ENCODE measurements at regions not wholly inside any gene's neighbourhood (a gene's known extent, or its start where the extent isn't known, plus 50 kb on each side); places are given as distances from the start of the nearest gene placed in this dataset.
"Not testable (repeated sequence)": the region's sequence is repeated elsewhere in the genome, so short reads cannot be mapped to it uniquely, and the experiment has no call there.

DNA sequence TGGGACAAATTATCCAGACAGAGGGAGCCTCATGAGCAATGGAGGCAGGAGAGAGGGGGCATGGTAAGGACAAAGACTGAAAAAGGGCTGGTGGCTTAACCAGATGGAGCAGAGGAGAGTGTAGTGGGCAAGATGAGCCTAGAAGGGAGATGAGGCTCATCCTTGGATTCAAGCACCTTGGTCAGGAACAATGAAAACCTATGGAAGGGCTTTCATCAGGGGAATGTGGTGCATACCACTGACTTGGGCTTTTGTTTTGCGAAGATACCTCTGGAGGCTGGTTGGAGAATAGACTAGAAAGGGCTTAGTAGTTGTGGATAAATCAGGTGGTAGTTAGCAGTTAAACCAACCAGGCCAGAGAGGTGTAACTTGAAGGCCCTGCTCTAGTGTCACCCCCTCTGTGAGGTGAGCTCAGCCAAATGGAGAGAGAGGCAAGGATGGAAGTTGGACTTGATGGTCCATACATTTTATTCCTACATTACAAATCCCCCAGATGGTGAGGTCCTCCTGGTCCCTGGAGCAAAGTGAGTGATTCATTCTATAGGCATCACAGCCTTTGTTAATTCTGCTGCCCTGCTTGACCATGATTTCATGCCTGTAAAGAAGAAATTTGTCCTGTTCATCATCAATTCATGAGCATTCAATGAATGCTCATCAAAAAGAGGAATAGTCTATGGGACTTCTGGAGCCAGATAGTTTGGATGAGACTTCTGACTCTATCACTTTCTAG lies 264.8 kb upstream of the IGFBP7 start:
- DNase-seq: no peak

DNA sequence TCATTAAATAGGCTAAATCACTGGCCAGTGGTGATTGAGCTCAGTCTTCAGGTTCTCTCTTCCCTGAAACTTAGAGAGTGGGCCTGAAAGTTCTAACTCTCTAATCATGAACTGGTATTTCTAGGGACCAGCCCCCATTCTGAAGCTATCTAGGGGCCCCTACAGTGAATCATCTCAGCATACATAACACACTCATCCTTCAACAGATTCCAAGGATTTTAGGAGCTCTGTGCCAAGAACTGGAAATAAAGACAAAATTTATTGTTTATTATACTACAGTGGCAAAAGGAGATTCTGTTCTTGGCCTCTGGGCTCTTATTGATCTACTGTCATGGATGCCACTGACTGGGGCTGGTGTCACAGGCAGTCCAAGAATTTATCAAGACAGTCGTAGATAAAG lies 263.8 kb upstream of the IGFBP7 start:
- DNase-seq: no peak

DNA sequence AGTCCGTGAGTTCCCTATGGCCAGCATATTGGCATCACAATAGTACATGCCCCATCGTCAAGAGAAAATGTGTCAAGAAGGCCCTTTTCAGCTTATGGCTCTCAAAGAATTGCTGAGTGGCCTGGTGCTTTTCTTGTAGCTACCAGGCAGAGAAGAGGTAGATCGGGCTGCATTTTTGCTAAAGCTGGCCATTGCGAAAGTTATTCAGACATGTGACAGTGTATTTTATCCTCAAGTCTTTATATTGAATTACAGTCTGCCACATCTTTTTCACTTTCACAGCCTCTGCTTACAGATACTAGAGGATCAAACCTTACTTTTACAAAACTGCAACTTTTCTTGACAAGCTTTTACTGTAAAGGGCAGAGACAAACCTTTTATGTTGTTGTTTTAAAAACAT lies 261.5 kb upstream of the IGFBP7 start:
- no peak for DNase-seq

DNA sequence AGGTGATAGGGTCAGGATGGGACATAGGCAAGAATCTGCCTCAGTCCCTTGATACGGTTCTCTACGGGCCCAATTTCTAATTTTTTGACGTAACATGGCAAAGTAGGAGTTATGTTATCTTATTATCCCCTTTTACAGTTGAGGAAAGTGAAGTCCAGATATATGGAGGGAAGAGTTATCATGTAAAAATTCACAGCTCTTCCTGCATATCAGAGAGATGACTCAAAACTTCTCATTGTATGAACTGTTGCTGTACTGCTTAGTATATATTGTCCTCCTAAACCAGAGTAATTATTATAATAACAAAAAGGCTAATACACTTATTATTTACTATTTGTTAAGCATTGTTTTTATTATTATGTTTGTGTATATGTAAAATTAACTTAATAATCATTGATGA lies 260.5 kb upstream of the IGFBP7 start:
- DNase-seq: no peak

DNA sequence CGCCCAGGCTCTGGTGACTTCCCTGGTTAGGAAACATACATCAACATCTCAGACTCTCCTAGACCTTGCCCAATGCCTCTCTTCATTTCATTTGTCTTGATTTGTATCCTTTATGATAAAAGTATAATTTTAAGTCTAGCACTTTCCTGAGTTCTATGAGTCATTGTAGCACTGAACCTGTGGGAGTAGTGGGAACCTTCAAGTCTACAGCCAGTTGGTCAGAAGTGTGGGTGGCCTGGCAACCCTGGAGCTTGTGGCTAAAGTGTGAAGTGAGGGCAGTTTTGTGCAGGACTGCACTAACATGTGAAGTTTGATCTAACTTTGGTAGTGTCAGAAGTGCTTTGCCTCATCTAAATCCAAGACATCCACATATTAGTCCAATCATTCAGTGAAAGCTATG lies 259.3 kb upstream of the IGFBP7 start:
- no peak for DNase-seq

DNA sequence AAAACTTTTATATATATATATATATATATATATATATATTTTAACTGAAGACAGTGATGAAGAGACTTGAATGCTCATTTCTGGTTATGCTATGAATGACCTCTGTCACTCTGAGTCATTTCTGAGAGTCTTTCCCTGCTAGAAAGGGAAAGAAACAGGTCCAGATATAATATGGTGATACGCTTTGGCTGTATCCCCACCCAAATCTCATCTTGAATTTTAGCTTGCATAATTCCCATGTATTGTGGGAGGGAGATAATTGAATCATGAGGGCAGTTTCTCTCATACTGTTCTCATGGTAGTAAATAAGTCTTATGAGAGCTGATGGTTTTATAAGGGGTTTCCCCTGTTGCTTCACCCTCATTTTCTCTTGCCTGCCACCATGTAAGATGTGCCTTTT lies 254.1 kb upstream of the IGFBP7 start:
- no peak for DNase-seq

DNA sequence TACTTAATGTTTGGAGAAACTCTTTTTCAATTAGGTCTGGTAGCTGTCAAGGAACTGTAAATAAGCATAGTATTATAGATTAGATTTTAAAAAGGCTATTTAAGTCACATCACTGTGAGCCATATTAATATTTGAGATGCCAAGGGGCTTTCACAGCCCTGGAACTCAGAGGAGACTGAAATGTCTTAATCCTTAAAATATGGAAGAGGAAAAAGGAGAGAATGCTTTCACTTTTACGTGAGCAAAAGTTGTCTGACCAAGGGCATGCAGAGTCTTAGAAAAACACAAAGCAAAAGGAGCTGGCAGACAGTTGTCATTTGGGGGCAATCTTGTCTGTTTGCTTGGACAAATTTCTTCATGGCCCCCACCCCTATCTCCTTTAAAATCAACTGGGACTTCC lies 253.2 kb upstream of the IGFBP7 start:
- DNase-seq: no peak

DNA sequence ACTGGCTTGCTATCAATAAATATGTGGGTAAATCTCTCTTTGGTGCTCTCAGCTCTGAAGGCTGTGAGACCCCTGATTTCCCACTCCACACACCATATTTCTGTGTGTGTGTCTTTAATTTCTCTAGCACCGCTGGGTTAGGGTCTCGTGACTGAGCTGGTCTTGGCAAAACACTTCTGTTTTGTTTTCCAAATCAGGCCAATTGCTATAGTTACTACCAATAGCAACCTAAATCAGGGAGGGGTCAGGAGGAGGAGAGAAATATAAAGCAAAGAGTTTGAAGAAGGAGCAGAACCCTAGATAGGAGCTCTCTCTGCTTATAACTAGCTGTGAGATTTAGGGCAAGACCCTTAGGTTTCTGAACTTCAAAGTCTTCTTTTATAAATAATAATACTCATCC lies 250.5 kb upstream of the IGFBP7 start:
- no peak for DNase-seq

DNA sequence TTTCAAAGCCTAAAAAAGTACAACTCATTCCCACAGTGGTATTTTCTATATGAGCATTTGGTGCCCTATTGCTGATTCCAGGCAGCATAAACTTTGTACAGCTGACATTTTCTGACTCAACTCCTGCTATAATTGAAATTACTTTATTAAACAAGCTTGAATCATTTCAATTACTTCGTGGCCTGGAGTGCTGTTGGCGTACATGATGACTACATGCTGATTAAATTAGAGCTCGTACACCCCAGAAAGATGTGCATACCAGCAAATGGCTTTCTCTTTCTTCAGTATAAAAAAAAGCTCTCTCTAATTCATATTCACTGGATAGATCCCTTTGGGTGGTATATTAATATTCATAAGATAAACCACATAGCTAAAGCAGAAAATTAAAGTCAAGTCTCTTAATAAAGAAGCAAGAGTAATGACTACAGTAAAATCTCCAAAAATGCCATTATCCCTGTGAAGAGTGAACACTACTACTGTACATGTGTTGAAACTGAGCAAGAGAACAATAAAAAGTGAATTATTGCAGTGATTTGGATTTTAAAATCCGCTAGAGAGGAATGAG lies 245.0 kb upstream of the IGFBP7 start:
- no peak for DNase-seq

DNA sequence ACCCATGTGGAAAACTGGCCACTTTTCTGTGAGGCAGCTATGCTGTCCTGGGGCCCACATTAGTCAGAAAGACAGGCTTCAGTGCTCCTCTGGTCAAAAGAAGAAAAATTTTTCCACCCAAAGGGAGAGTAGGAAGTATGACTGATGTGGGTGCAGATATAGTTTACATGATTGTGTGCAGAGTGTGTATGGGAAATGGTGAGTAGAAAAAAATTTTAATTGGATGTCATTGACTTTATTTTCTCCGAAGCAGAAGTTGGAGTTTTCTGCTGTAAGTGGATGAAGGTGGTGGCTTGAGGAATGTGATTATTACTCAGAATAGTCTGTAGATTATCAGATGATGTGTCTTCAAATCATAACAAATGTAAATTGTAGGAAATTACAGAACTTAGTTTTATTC lies 241.5 kb upstream of the IGFBP7 start:
- DNase-seq: no peak

DNA sequence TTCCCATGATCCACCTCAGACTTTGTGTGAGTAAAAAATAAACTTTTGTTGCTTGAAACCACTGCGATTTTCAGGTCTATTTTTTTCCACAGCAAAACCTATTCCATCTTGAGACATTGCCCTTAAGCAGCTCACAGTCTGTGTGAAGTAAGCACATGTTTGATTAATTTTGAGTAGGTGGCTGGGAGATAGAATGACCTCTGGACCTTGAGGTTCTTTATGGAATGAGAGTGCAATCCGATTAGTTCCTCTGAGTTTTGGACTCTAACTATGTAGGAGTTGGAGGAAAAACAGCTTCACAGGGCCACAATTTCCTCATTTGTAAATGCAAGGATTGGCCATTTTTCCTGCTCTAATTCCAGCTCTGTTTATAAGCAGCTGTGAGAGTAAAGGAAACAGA lies 234.1 kb upstream of the IGFBP7 start:
- DNase-seq: no peak

DNA sequence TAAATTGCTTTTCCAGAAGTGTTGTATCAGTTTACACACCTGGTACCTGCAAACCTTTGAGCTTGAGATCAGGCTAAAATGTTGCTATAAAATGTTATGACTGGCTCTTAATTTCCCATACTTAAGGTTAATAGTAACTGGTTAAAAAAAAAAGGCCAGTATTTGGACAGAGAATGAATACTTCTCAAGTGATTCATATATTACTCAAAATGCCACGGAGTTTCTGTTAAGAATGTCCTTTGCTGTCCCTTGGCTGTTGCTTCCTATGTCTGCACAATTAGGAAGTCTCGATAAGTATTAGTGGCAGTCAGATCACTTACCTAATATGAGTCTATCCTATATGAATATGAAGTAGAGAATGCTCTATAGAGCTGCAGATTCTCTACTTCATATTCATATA lies 232.2 kb upstream of the IGFBP7 start:
- DNase-seq: no peak

DNA sequence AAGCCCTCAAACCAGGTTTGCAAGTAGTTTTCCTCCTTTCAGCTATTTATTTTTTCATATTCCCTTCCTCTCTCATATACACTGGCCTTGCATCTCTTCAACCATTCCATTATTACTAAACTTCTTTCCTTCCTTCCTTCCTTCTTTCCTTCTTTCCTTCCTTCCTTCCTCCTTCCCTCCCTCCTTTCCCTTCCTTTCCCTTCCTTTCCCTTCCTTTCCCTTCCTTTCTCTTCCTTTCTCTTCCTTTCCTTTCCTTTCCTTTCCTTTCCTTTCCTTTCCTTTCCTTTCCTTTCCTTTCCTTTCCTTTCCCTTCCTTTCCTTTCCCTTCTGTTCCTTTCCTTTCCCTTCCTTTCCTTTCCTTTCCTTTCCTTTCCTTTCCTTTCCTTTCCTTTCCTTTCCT lies 228.7 kb upstream of the IGFBP7 start:
- not testable (repeated sequence) for DNase-seq

DNA sequence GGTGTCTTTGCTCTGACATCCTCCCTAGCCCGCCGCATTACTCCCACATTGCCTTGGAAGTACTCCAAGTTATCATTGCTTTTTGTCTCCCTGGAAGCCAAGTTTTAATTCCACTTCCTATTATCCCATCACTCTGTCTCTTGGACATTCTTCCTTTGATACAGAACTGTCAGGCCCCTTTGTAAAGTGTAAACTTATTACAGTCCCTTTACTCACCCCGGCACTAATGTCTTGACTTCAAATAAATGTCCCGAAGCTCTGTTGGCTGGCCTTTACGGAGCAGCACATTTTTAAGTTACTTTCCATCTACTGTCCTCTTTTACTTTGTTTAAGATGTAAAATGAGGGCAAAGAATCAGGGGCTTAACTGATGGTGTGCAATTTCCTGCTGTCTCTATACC lies 223.5 kb upstream of the IGFBP7 start:
- DNase-seq: no peak

DNA sequence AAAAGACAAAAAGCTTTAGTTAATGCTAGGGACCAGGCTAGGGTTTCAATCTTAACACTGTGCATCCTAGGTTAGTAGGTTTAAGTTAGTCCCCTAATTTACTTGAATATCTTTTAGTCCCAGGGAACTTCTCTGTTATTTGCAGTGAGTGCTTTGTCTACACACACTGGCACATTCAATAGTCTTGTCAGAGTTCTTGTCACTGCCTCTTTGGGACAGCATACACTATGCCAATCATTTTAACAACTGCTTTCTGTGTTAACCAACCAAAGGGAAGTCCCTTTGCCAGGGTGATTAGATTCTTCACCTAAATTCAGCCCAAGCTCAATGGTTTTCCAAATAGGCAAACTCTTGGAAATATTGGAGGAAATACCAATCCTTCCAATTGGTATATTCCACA lies 221.8 kb upstream of the IGFBP7 start:
- no peak for DNase-seq

DNA sequence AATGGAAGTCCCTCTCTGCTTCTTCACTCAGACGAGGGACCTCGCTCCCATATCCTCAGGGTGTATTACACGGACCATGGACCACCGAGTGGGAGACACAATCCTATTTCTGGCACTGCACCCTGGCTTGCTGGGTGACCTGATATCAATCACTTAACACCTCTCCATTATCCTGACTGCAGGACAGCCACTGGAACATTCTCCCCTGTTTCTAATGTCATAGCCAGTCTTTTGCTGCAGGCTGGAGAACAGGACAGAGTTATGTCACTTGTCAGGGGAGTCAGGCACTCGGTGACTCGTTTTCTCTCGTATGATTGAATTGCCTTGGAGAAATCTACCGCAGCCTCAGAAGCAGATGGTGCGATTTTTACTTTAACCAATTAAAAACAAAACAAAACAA lies 219.1 kb upstream of the IGFBP7 start:
- no peak for DNase-seq

DNA sequence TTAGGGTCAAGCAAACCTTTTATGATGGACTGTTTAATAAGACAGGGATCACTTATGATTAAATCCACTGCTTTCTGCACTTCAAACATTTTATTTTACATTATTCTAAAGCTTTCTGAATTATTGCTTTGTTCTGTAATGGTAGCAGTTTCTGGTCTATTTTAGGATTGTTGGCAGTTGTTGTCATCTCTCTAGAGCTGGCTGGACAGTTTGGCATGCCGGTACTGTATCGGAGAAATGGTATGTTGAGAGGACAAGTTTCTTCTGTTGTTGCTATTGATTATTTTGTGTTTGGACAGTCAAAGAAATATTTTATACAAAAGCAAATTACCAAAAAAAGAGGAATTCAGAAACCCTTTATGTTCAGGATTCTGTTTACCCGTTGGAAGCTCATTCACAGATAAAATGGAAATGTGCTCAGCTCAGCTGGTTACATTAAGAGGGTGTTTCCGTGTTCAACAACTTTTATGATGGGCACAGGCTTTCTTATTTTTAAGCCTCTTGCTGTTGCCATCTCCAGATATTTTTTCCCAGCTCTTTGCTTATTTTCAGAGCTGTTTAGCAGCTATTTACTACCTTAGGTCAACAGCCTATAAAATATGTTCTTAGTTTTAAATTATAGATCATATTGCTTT lies 214.6 kb upstream of the IGFBP7 start:
- DNase-seq: no peak

DNA sequence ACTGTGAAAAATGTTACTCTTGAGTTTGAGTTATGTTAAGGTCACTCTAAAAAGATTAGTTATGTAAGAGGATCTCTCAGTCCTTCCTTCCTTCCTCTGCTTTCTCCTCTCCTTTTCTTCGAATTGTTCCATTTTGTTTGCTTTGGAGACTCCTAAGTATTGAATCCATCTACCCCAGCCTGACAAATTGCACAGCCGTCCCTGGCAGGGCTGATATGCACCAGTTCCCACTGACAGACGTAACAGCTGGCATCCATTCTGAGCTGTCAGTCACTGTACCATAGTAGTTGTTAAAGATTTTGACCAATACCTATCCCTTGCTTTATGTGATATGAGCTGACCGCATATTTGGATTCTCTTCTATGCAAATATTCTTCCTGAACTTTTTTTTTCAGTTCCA lies 210.7 kb upstream of the IGFBP7 start:
- no peak for DNase-seq

DNA sequence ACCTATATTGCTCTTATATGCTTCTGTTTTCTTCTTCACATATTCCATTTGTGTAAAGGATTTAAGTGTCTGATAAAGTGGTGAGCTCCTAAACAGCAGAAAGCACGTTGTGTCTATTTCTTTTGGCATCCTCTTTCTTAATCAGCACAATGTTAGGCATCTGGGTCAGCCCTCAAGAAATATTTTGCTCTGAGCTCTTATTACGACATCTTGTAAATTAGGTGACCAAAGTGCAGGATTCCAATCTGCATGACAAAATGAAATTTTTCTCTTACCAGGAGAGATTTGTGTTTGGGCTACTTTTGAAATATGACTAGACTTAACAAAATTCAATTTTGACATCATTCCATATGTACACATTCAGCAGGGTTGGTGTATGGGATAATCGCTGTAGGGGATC lies 210.0 kb upstream of the IGFBP7 start:
- DNase-seq: no peak

DNA sequence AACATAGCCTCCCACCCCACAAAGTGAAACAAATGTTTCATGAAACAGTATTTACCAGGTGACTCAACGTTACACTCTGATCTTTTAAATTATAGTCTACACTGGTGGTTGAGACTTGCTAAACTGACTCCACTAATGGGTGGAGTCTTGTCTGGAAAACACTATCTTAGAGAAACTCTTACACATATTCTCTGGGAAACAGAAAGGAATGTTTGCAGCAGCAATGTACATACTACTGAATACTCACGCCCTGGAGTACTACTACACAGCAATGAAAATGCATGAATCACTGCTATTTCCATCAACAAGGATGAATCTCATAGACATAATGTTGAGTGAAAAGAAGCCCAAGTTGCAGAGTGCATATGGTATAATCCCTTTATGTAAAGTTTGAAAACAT lies 208.5 kb upstream of the IGFBP7 start:
- DNase-seq: no peak

DNA sequence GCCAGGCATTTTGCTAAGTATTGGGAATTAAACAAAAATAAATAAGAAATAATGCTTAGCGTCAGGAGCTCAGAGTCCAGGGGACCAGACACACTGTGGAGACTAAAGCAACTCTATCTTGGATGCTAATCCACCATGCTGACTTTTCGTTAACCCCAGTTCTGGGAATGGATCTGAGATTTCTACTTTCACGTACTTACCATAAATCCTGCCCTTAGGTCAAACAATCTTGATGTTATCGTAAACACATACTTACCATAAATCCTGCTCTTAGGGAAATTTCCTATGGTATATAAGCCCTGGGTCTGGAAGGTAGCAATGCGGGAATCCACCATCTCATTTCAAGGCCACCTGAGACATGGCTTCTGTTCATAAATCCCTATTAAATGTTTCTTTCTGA lies 204.5 kb upstream of the IGFBP7 start:
- no peak for DNase-seq

DNA sequence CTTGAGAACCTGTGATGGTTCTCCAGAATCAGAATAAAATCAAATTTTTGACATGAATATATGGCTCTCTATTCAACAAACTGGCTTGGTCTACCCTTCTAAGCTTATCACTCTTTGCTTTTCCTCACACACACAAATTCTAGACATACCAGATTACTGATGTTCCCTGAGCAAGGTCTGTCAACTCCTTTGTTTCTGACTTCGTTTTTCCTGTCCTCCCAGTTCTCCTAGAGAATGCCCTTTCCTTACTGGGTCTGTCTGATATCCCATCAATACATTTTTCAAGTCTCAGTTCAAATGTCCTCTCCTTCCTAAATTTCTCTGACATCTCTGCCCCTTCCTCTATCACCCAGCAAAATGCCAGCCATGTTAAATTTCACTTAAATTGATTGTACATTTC lies 202.1 kb upstream of the IGFBP7 start:
- no peak for DNase-seq

DNA sequence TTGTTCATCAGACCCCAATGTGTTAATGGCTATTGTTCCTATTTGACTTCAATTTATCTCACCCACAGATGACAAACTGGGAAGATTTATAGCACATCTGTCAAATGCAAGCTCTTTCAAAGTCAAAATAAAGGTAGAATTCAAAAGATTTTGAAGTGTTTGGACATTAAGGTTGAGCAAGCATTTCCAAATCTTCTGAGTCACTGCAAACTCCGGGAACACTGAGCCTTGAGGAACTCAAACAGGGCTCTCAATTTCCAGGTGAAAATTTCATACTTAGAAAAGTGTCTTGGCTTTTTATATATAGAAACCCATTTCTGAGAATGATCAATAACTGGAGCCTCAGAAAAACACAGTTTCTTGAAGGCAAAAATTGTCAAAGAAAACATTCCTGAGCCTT lies 199.5 kb upstream of the IGFBP7 start:
- DNase-seq: no peak

DNA sequence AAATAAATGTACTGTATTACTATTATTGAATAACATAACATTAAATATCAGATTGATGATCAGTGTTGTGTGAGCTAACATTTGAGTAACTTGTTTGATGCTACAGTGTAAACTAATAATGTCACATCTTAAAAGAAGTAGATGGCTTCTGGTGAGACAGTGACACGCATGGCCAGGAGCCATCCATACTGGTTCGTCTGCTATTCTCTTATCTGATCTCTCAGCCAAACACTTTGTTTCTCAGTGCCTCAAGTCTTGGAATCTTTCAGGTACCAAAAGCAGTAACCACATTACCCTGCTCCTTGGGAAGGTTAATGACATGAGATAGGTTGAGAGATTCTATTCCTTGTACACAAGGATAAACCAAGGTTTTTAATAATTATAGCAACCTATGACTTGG lies 198.1 kb upstream of the IGFBP7 start:
- DNase-seq: no peak

DNA sequence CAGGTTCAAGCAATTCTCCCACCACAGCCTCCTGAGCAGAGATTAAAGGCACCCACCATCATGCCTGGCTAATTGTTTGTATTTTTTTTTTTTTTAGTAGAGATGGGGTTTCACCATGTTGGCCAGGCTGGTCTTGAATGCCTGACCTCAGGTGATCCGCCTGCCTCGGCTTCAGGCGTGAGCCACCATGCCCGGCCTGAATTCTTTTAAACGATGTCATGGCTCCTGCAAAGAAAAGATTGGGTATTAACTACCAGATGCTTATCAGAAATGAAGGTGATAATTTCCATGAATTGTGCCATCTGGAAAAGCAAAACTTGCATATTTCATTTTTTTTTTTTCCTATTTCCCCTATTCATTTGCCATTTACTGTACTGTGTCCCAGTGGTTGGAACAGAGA lies 195.7 kb upstream of the IGFBP7 start:
- DNase-seq: no peak

Data from COR-L47 (cell line).